Immature natural killer cell (primary cell): ENCODE measurements at regions not wholly inside any gene's neighbourhood (a gene's known extent, or its start where the extent isn't known, plus 50 kb on each side); places are given as distances from the start of the nearest gene placed in this dataset.

Source experiments
- DNase-seq, 3 donors: peaks; one replicate each; pipeline ENCODE4 v3.0.0; 2022; ENCODE audit warnings: mixed read lengths in 1 of 3
- H3K27ac Mint-ChIP-seq, 6 donors: one replicate each; pipeline ENCODE4 v1.8.0; 2020; ENCODE audit warnings: mixed read lengths in 6 of 6, mild to moderate bottlenecking in 5 of 6, inconsistent platforms in 4 of 6, moderate library complexity in 3 of 6
- H3K27me3 Mint-ChIP-seq, 3 donors: one replicate each; pipeline ENCODE4 v1.8.0; 2020 to 2021; ENCODE audit warnings: low read depth in 3 of 3, mild to moderate bottlenecking in 3 of 3, mixed read lengths in 3 of 3, moderate library complexity in 3 of 3, inconsistent platforms in 1 of 3
- H3K36me3 Mint-ChIP-seq, 3 donors: one replicate each; pipeline ENCODE4 v1.8.0; 2020; ENCODE audit warnings: mixed read lengths in 3 of 3, inconsistent platforms in 2 of 3, mild to moderate bottlenecking in 2 of 3
- H3K4me1 Mint-ChIP-seq, 2 donors: one replicate each; pipeline ENCODE4 v1.8.0; 2020; ENCODE audit warnings: inconsistent platforms in 2 of 2, mild to moderate bottlenecking in 2 of 2, mixed read lengths in 2 of 2, moderate library complexity in 1 of 2
- H3K4me3 Mint-ChIP-seq, 5 donors: one replicate each; pipeline ENCODE4 v1.8.0; 2020; ENCODE audit warnings: mild to moderate bottlenecking in 5 of 5, mixed read lengths in 5 of 5, inconsistent platforms in 3 of 5, moderate library complexity in 3 of 5
- H3K9me3 Mint-ChIP-seq, 6 donors: one replicate each; pipeline ENCODE4 v1.8.0; 2020; ENCODE audit warnings: mild to moderate bottlenecking in 6 of 6, mixed read lengths in 6 of 6, inconsistent platforms in 4 of 6, moderate library complexity in 3 of 6

DNA sequence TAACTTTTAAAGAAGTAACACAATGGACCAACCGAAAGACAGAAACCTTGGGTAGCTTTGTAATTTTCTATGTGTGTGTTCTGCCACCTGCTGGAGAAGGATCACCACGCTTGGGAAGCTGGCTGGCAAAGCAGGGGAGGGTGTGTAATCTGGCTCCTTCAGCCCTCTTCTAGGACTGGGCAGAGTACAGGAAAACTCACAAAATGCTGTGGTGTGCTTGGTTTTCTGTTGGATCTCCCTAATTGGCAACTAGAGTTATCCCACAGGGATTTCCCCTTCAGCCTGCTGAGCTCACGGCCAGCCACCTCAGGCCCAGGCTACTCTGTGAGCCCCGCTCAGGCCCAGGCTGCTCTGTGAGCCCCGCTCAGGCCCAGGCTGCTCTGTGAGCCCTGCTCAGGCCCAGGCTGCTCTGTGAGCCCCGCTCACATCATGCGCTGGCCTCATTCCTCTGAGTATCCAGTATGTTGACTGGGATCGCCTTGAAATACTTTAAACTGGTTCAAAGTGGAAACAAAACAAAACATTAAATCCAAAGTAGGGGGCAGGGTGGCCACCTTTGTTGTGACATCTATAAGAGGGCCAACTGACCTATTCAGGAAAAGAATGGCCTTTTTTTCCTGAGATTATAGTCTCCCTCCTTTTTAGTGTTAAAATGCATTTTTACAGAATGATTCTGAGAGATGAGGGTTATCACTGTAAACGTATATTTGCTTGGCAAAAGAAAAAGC, 52.0 kb upstream of the RNU6-8 start:
- H3K27ac Mint-ChIP-seq, result no peak overlapping the region
- H3K27me3 Mint-ChIP-seq, result no peaks in the 10 kb centered on the region
- H3K4me3 Mint-ChIP-seq, result no peak overlapping the region
- no peaks in the 10 kb centered on the region for H3K9me3 Mint-ChIP-seq
- H3K4me1 Mint-ChIP-seq, result peaks cover 10 to 11% of the 10 kb centered on the region in 2 donors
- H3K36me3 Mint-ChIP-seq, result no peaks in the 10 kb centered on the region
- DNase-seq, result peak; percentile 7 to 33 (median 9)

DNA sequence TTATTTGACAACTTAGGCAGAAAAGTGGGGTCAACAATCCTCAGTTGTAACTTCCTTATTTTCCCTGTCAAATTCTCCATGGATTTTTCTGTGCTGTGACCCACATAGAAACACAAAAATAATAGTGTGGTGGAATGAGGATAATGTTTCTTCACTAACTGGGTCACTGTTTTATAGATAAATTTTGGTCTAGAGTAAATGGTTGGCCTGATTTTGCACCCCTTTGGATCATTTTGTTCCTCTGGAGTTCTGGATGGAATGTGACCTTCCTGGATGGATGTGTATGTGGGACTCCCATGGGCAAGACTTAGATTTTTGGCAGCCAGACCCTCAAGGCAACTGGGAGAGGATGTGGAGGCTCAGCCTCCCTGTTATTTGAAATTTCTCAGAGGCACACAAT, 52.7 kb upstream of the RNU6-8 start:
- Mint-ChIP-seq H3K36me3 (no peaks in the 10 kb centered on the region), H3K4me1 (peaks cover 10 to 13% of the 10 kb centered on the region in 2 donors), H3K27me3 (peaks cover 0 to 3% (median 0%) of the 10 kb centered on the region in 3 donors), H3K9me3 (no peaks in the 10 kb centered on the region), H3K27ac (no peak overlapping the region), H3K4me3 (no peak overlapping the region)
- DNase-seq, result no peak

DNA sequence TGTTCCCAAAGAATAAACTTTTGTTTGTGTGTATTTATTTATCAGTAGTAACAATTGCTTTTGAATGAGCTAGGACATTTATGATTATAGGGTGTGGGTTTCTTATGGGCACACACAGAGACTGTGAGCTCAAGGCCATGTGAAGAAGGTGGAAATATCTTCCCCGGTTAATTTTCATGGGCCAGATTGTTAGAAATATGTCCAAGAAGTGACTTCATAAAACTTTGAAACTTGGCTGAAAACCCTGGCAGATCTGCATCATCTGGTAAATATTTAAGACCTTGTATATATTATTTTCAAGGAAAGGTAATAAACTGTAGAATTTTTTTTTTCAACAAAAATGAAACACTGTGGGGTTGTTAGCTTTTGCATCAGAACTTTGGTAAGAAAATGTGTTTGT, 53.5 kb upstream of the RNU6-8 start:
- no peaks in the 10 kb centered on the region for H3K9me3 Mint-ChIP-seq
- H3K36me3 Mint-ChIP-seq, result no peaks in the 10 kb centered on the region
- H3K27ac Mint-ChIP-seq, result no peak overlapping the region
- DNase-seq, result no peak
- H3K4me1 Mint-ChIP-seq, result peaks cover 10 to 13% of the 10 kb centered on the region in 2 donors
- no peak overlapping the region for H3K4me3 Mint-ChIP-seq
- peaks cover 0 to 3% (median 0%) of the 10 kb centered on the region in 3 donors for H3K27me3 Mint-ChIP-seq

DNA sequence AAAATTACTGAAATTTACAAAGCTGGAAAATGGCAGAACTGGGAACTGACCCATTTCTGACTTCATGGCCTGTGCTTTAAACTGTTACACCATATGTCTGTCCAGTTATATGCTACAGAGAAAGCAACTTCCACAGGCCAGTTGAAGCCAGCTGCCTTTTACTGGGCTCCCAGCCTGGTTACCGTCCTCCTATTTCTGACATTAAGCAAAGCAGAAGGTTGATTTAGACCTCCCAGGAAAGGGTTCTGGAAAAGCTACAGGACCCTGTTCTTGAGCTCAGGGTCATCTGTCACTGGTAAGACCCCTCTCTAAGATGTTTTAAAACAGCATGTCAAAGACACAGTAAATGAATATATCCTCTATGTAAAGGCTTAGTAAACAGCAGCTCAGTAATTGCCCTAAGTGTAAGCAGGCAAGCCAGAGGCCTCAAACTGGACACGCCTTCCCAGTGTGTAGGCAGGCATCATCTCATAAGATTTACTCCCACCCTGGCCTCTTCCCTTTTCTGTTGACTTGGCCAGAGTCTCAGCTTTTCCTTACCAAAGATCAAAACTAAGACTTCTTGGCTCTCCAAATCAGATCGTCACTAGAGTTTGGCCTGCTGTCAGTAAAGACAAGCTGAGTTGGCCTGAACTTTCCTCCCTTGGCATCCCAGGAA, 55.4 kb upstream of the RNU6-8 start:
- no peak for DNase-seq
- no peak overlapping the region for H3K27ac Mint-ChIP-seq
- H3K4me1 Mint-ChIP-seq, result peaks cover 10 to 13% of the 10 kb centered on the region in 2 donors
- no peaks in the 10 kb centered on the region for H3K36me3 Mint-ChIP-seq
- no peak overlapping the region for H3K4me3 Mint-ChIP-seq
- peaks cover 0 to 3% (median 0%) of the 10 kb centered on the region in 3 donors for H3K27me3 Mint-ChIP-seq
- H3K9me3 Mint-ChIP-seq, result peaks cover 0 to 4% (median 1%) of the 10 kb centered on the region in 6 donors

DNA sequence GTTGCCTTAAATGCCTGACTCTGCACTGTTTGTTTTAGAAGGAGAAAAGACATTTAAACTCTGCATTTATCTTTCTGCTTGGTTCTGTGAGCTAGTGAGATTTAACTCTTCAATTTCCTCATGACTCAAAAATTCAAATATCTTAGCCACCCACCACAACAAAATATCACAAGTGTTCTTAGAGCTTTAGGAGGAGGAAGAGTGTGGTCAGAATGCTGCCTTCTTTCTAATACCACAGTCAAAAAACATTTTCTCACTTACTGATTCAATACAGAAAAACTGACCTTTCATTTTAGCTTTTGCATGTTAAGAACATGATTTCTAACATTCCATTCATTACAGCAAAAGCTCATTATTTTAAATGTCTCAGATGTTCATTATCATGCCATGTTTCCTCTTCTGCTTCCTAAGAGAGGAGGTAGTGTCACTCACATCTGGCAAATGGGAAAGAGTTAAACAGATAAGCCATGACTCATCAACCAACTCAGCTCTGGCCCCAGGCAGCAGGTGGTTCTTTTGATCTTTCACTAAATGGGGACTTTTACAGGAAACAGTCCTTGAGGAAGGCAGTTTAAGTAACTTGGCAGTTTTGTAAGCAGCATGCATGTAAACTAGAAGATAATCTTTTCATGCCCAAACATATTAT, 56.4 kb upstream of the RNU6-8 start:
- H3K9me3 Mint-ChIP-seq, result peaks cover 0 to 11% (median 10%) of the 10 kb centered on the region in 6 donors

DNA sequence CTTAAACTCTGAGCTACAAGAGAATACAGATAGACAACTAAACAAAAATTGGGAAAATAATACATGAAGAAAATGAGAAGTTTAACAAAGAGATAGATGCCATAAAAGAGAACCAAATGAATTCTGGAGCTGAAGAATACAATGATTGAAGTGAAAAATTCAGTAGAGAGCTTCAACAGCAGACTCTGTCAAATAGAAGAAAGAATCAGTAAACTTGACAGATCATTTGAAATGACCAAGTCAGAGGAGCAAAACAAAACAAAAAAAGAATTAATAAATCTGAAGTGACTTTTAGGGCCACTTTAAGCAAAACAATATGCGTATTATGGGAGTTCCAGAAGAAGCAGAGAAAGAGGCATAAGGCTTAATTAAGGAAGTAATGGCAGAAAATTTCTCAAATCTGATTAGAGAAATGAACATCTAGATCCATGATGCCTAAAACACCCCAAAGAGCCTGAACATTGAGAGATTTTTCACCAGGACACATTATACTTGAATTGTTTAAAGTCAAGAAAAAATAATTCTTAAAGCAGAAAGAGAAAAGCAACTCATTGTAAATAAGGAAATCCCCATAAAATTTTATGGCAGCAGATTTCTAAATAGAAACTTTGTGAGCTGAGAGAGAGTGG, 61.0 kb upstream of the RNU6-8 start:
- Mint-ChIP-seq H3K4me3 (no peak overlapping the region), H3K27ac (no peak overlapping the region), H3K9me3 (peaks cover 0 to 21% (median 11%) of the 10 kb centered on the region in 6 donors), H3K27me3 (peaks cover 0 to 7% (median 4%) of the 10 kb centered on the region in 3 donors), H3K4me1 (peaks cover 10 to 12% of the 10 kb centered on the region in 2 donors), H3K36me3 (peaks cover 0 to 7% (median 3%) of the 10 kb centered on the region in 3 donors)
- no peak for DNase-seq

More for the DNA sequence above, 56.4 kb upstream of the RNU6-8 start:
- Mint-ChIP-seq H3K4me1 (peaks cover 10 to 13% of the 10 kb centered on the region in 2 donors), H3K27me3 (peaks cover 0 to 5% (median 2%) of the 10 kb centered on the region in 3 donors), H3K27ac (peak overlapping the region in 1 of 6 donors; percentile 19), H3K4me3 (peak overlapping the region in 1 of 5 donors; percentile 5), H3K36me3 (peaks cover 0 to 7% (median 3%) of the 10 kb centered on the region in 3 donors)
- DNase-seq, result no peak

DNA sequence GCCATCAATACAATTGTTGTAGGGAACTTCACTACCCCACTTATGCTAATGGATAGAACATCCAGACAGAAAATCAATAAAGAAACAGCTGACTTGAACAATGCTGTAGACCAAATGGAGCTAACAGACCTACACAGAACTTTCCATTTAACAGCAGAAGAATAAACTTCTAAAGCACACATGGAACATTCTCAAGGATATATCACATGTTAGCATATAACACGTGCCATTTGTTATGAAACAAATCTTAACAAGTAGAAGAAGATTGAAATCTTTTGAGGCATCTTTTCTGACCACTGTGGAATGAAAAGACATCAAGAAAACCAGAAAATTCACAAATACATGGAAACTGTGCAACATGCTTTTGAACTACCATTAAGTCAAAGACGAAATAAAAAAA, 62.5 kb upstream of the RNU6-8 start:
- H3K36me3 Mint-ChIP-seq, result peaks cover 0 to 7% (median 3%) of the 10 kb centered on the region in 3 donors
- DNase-seq, result no peak
- no peak overlapping the region for H3K27ac Mint-ChIP-seq
- peaks cover 0 to 6% (median 4%) of the 10 kb centered on the region in 3 donors for H3K27me3 Mint-ChIP-seq
- no peaks in the 10 kb centered on the region for H3K4me1 Mint-ChIP-seq
- H3K4me3 Mint-ChIP-seq, result no peak overlapping the region
- peaks cover 0 to 21% (median 11%) of the 10 kb centered on the region in 6 donors for H3K9me3 Mint-ChIP-seq

DNA sequence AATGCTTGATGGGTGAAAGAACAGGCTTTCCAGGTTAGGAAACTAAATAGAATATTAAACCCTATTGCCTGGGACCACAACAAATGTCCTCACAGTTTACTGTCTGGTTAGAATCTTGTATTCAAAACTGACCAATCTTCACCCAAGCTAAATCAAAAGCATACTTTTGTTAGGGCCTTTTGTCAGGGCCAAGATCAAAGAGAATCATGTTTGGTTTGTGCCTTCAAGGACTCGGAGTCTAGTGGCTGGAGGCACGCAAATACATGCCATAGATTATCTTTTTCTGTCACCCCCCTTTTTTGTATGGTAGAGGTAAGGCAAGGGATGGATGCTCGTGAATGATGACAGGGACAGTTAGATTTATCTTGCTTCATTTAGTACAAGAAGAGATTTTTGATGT, 51.1 kb upstream of the AKAP6 start:
- Mint-ChIP-seq H3K4me1 (no peaks in the 10 kb centered on the region), H3K27ac (no peak overlapping the region), H3K36me3 (no peaks in the 10 kb centered on the region), H3K27me3 (peaks cover 5 to 10% (median 7%) of the 10 kb centered on the region in 3 donors), H3K4me3 (no peak overlapping the region), H3K9me3 (peaks cover 0 to 17% (median 1%) of the 10 kb centered on the region in 6 donors)
- no peak for DNase-seq
